OCI-LY1 (cell line): ENCODE measurements at regions not wholly inside any gene's neighbourhood (a gene's known extent, or its start where the extent isn't known, plus 50 kb on each side); places are given as distances from the start of the nearest gene placed in this dataset.

ENCODE experiments used
- H2AFZ ChIP-seq: fragments of 200-600 bp; sonication (generic), shearing (Covaris generic); 2 replicates; pipeline ENCODE4 v1.6.0; 2014; ENCODE audit warnings: antibody characterized with exemption, mild to moderate bottlenecking, low read length
- H3F3A ChIP-seq: fragments of 200-600 bp; sonication (generic), shearing (Covaris generic); 2 replicates; pipeline ENCODE4 v1.6.0; 2014; ENCODE audit warnings: mild to moderate bottlenecking, antibody characterized with exemption, low read length, moderate library complexity; ENCODE audit not compliant: insufficient read depth
- H3K27ac ChIP-seq: fragments of 200-600 bp; sonication (generic); 2 replicates; pipeline ENCODE4 v1.5.1; 2014; ENCODE audit warnings: low read length, mixed run types, mild to moderate bottlenecking, low read depth; ENCODE audit not compliant: poor library complexity, severe bottlenecking
- H3K27me3 ChIP-seq: fragments of 200-600 bp; sonication (generic); 2 replicates; pipeline ENCODE4 v1.6.0; 2014; ENCODE audit warnings: antibody characterized with exemption, mild to moderate bottlenecking, low read length, moderate library complexity; ENCODE audit not compliant: insufficient read depth
- H3K36me3 ChIP-seq: fragments of 200-600 bp; sonication (generic); 2 replicates; pipeline ENCODE4 v1.6.1; 2014; ENCODE audit warnings: mild to moderate bottlenecking, antibody characterized with exemption, low read length, moderate library complexity, mixed read lengths; ENCODE audit not compliant: insufficient read depth
- H3K4me1 ChIP-seq: fragments of 200-600 bp; sonication (generic); 2 replicates; pipeline ENCODE4 v1.5.1; 2014; ENCODE audit warnings: mild to moderate bottlenecking, low read length, moderate library complexity; ENCODE audit not compliant: insufficient read depth, severe bottlenecking
- H3K4me2 ChIP-seq: fragments of 200-600 bp; sonication (generic), shearing (Covaris generic); 2 replicates; pipeline ENCODE4 v1.6.1; 2014; ENCODE audit warnings: low read length
- H3K4me3 ChIP-seq: fragments of 200-600 bp; sonication (generic); 2 replicates; pipeline ENCODE4 v1.5.1; 2014; ENCODE audit warnings: low read length, low read depth, mild to moderate bottlenecking, mixed read lengths; ENCODE audit not compliant: poor library complexity, severe bottlenecking
- H3K79me2 ChIP-seq: fragments of 200-600 bp; shearing (Covaris generic); 2 replicates; pipeline ENCODE4 v1.6.1; 2016; ENCODE audit warnings: mixed run types, low read length, mixed read lengths; ENCODE audit not compliant: insufficient read depth
- H3K9ac ChIP-seq: fragments of 200-600 bp; sonication (generic), shearing (Covaris generic); 2 replicates; pipeline ENCODE4 v1.6.1; 2014; ENCODE audit warnings: mild to moderate bottlenecking, low read length, mixed read lengths
- H3K9me2 ChIP-seq: fragments of 200-600 bp; sonication (generic), shearing (Covaris generic); 2 replicates; pipeline ENCODE4 v1.6.1; 2014; ENCODE audit warnings: low read depth, mild to moderate bottlenecking, low read length, mixed read lengths
- H3K9me3 ChIP-seq: fragments of 200-600 bp; shearing (Covaris generic); 2 replicates; pipeline ENCODE4 v1.6.1; 2014; ENCODE audit warnings: low read length, mixed read lengths
- H4K20me1 ChIP-seq: fragments of 200-600 bp; sonication (generic), shearing (Covaris generic); 2 replicates; pipeline ENCODE4 v1.6.0; 2016; ENCODE audit warnings: mild to moderate bottlenecking, low read length; ENCODE audit not compliant: insufficient read depth
- EZH2 ChIP-seq: fragments of 200-600 bp; sonication (generic), shearing (Covaris generic); IDR thresholded peaks from 2 replicates; pipeline ENCODE4 v1.8.0; 2017; ENCODE audit warnings: borderline replicate concordance, mixed run types, mild to moderate bottlenecking, antibody characterized with exemption, low read length, moderate library complexity, mixed read lengths
- TF ChIP-seq, protein P1 (sequence below): fragments of 200-600 bp; sonication (generic), shearing (Covaris generic); IDR thresholded peaks from 2 replicates; pipeline ENCODE4 v1.5.1; 2017; ENCODE audit warnings: mild to moderate bottlenecking, antibody characterized with exemption, low read length, moderate library complexity, mixed read lengths

DNA sequence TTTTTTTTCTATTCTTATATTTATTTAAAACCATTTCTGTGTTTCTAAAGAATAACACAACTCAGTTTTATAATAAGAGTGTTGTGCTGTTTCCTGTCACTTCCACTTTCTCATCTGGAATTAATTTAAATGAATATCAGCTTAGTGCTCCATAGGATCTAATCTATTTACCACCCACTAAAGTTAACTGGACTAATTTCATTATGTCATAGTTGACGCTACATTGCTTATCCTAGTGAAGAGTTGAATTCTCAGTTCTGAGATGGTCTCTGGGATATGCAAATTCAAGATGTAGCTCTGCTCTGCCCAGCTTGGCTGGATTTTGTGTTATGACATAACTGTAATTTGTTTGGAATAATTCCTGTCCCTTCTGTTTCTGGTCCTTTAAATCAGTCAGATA lies 380.1 kb downstream of the METTL15 start:
- no peak for TF ChIP-seq EZH2
- TF ChIP-seq, protein P1, sequence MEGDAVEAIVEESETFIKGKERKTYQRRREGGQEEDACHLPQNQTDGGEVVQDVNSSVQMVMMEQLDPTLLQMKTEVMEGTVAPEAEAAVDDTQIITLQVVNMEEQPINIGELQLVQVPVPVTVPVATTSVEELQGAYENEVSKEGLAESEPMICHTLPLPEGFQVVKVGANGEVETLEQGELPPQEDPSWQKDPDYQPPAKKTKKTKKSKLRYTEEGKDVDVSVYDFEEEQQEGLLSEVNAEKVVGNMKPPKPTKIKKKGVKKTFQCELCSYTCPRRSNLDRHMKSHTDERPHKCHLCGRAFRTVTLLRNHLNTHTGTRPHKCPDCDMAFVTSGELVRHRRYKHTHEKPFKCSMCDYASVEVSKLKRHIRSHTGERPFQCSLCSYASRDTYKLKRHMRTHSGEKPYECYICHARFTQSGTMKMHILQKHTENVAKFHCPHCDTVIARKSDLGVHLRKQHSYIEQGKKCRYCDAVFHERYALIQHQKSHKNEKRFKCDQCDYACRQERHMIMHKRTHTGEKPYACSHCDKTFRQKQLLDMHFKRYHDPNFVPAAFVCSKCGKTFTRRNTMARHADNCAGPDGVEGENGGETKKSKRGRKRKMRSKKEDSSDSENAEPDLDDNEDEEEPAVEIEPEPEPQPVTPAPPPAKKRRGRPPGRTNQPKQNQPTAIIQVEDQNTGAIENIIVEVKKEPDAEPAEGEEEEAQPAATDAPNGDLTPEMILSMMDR, result no peak
- no peak overlapping the region for H3K27ac ChIP-seq
- no peaks in the 10 kb centered on the region for H3K36me3 ChIP-seq
- H3F3A ChIP-seq, result no peaks in the 10 kb centered on the region
- no peak overlapping the region for H3K4me3 ChIP-seq
- no peak overlapping the region for H3K9ac ChIP-seq
- H3K9me3 ChIP-seq, result no peaks in the 10 kb centered on the region
- H3K9me2 ChIP-seq, result no peaks in the 10 kb centered on the region
- H3K79me2 ChIP-seq, result no peaks in the 10 kb centered on the region
- H2AFZ ChIP-seq, result no peak overlapping the region
- no peaks in the 10 kb centered on the region for H3K27me3 ChIP-seq
- no peaks in the 10 kb centered on the region for H4K20me1 ChIP-seq
- H3K4me2 ChIP-seq, result no peak overlapping the region
- H3K4me1 ChIP-seq, result no peaks in the 10 kb centered on the region

DNA sequence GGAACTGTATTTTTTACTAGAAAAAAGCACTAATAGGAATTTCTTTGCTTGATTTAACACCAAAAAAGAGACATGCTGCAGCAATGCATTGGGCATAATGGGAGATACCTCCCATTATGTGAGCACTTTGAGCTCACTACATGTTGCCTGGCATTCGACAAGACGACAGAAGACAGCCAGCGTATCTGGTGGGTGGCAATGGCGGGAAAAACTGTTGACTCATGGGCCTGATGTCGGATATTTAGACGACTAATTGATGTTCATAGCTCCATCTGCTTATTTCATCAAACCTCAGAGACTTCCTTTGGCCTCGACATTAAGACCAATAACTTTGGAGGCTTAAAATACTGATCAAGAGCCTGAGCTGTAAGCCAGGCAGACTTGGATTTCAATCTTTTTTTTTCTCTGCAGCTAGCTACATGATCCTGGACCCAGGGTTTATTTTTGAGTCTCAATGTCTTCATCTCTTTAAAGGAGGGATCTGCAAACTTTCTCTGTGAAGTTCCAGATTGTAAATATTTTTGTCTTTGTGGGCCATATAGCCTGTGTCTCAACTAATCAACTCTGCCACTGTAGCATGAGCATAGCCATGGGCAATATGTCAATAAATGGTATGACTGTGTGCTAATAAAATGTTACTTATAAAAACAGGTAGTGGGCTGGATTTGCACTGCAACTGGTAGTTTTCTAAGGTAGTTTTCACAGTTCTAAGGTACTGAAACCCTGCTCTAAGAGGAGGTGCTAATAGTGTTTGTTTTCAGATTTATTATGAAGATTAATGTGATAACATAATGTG lies 375.1 kb downstream of the METTL15 start:
- no peaks in the 10 kb centered on the region for H3K36me3 ChIP-seq
- H3K27me3 ChIP-seq, result no peaks in the 10 kb centered on the region
- no peak overlapping the region for H3K4me3 ChIP-seq
- H3K79me2 ChIP-seq, result no peaks in the 10 kb centered on the region
- no peaks in the 10 kb centered on the region for H3F3A ChIP-seq
- no peak overlapping the region for H2AFZ ChIP-seq
- H3K27ac ChIP-seq, result no peak overlapping the region
- no peaks in the 10 kb centered on the region for H3K9me3 ChIP-seq
- no peak for TF ChIP-seq EZH2
- TF ChIP-seq, protein P1, result no peak
- no peaks in the 10 kb centered on the region for H3K4me1 ChIP-seq
- no peak overlapping the region for H3K9ac ChIP-seq
- no peaks in the 10 kb centered on the region for H3K9me2 ChIP-seq
- no peaks in the 10 kb centered on the region for H4K20me1 ChIP-seq
- no peak overlapping the region for H3K4me2 ChIP-seq

DNA sequence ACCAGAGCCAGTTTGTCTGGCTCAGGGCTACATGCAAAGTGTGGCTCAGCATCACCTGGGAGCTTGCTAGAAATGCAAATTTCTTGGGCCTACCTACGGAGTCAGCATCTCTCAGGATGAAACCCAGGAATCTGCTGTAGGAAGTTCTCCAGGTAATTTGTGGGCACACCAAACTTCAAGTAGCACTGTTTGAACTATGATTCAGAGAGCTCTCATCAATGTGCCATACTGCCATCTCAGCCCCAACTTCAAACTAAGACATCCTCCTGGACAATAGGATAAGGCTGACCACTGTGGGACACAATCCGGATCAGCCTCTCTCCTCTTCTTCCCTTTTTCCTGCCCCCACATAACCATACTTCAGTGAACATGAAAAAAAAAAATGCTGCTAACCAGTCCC lies 374.5 kb downstream of the METTL15 start:
- Histone ChIP-seq H3K9me2 (no peaks in the 10 kb centered on the region), H3K4me3 (no peak overlapping the region), H3K27me3 (no peaks in the 10 kb centered on the region), H3K27ac (no peak overlapping the region), H3K4me1 (no peaks in the 10 kb centered on the region), H3K36me3 (no peaks in the 10 kb centered on the region), H2AFZ (no peak overlapping the region), H3K9ac (no peak overlapping the region), H3K4me2 (no peak overlapping the region), H3F3A (no peaks in the 10 kb centered on the region), H3K9me3 (no peaks in the 10 kb centered on the region), H4K20me1 (no peaks in the 10 kb centered on the region), H3K79me2 (no peaks in the 10 kb centered on the region)
- TF ChIP-seq, protein P1, result no peak
- no peak for TF ChIP-seq EZH2
